IMR-90 (cell line): ENCODE measurements at regions not wholly inside any gene's neighbourhood (a gene's known extent, or its start where the extent isn't known, plus 50 kb on each side); places are given as distances from the start of the nearest gene placed in this dataset.

Source experiments
- ATAC-seq: fragments of 200-7000 bp; cut with Tn5 transposase; 2 replicates; pipeline ENCODE4 v1.9.1; 2020; ENCODE audit warnings: low read depth, mild to moderate bottlenecking, moderate library complexity
- BruUV-seq: library from RNA; stranded (reverse); fragments of 400-500 nt; replicated peaks from 2 replicates; lab custom pipeline; 2021; lab: Mats Ljungman, UMichigan
- CTCF ChIA-PET: fragments of 300-600 bp; formaldehyde crosslinking; extraction: SDS; loops from one replicate; lab custom pipeline; 2021; ENCODE audit warnings: antibody characterized with exemption; lab: Yijun Ruan, JAX
- POLR2A ChIA-PET: fragments of 300-600 bp; sonication (Branson Sonifier 250); formaldehyde crosslinking; loops from one replicate; lab custom pipeline; 2022; ENCODE audit warnings: antibody characterized with exemption; ENCODE audit not compliant: unreplicated experiment; lab: Charles Lee
- DNase-seq: peaks from one replicate; pipeline ENCODE4 v3.0.0; 2013
- H2AFZ ChIP-seq: replicated peaks from 2 replicates; pipeline ENCODE3; 2013; ENCODE audit warnings: low read length, mild to moderate bottlenecking; ENCODE audit not compliant: poor library complexity
- H2AK5ac ChIP-seq: 2 replicates; pipeline ENCODE4 v1.6.1; 2013; ENCODE audit warnings: low read depth, low read length, inconsistent platforms
- H2AK9ac ChIP-seq: replicated peaks from 2 replicates; pipeline ENCODE3; 2013; ENCODE audit warnings: mild to moderate bottlenecking, low read depth, low read length, moderate library complexity; ENCODE audit not compliant: poor library complexity
- H2BK120ac ChIP-seq: 2 replicates; pipeline ENCODE4 v1.6.1; 2013; ENCODE audit warnings: low read depth, low read length, inconsistent platforms
- H2BK15ac ChIP-seq: 3 replicates; pipeline ENCODE4 v1.6.1; 2013; ENCODE audit warnings: low read depth, low read length, inconsistent platforms
- H2BK20ac ChIP-seq: 2 replicates; pipeline ENCODE4 v1.6.1; 2013; ENCODE audit warnings: low read depth, mild to moderate bottlenecking, inconsistent platforms, low read length, moderate library complexity
- H2BK5ac ChIP-seq: 2 replicates; pipeline ENCODE4 v1.6.1; 2013; ENCODE audit warnings: mild to moderate bottlenecking, low read depth, low read length, inconsistent platforms; ENCODE audit not compliant: poor library complexity, severe bottlenecking
- H3K14ac ChIP-seq: replicated peaks from 2 replicates; pipeline ENCODE4 v1.6.1; 2013; ENCODE audit warnings: low read depth, low read length, inconsistent platforms
- H3K18ac ChIP-seq: 2 replicates; pipeline ENCODE4 v1.6.1; 2013; ENCODE audit warnings: low read depth, low read length, control low read depth
- H3K23ac ChIP-seq: 2 replicates; pipeline ENCODE4 v1.6.1; 2013; ENCODE audit warnings: low read depth, low read length, inconsistent platforms
- H3K27ac ChIP-seq: 2 replicates; pipeline ENCODE4 v1.5.1; 2013; ENCODE audit warnings: mild to moderate bottlenecking, control low read depth, low read length; ENCODE audit not compliant: insufficient read depth
- H3K27me3 ChIP-seq: 2 replicates; pipeline ENCODE4 v1.6.1; 2013; ENCODE audit warnings: low read length; ENCODE audit not compliant: control insufficient read depth, insufficient read depth
- H3K36me3 ChIP-seq: 2 replicates; pipeline ENCODE4 v1.6.1; 2013; ENCODE audit warnings: low read length, mixed read lengths; ENCODE audit not compliant: control insufficient read depth, insufficient read depth
- H3K4ac ChIP-seq: 2 replicates; pipeline ENCODE4 v1.6.1; 2013; ENCODE audit warnings: low read depth, low read length, inconsistent platforms
- H3K4me1 ChIP-seq: 2 replicates; pipeline ENCODE4 v1.6.1; 2013; ENCODE audit warnings: low read length, mixed read lengths; ENCODE audit not compliant: control insufficient read depth, insufficient read depth
- H3K4me2 ChIP-seq: 2 replicates; pipeline ENCODE4 v1.6.1; 2013; ENCODE audit warnings: low read depth, mild to moderate bottlenecking, control low read depth, low read length, moderate library complexity
- H3K4me3 ChIP-seq: 2 replicates; pipeline ENCODE4 v1.5.1; 2013; ENCODE audit warnings: low read depth, mild to moderate bottlenecking, control low read depth, low read length, moderate library complexity; ENCODE audit not compliant: insufficient read depth
- H3K56ac ChIP-seq: 2 replicates; pipeline ENCODE4 v1.6.1; 2013; ENCODE audit warnings: low read length, inconsistent platforms; ENCODE audit not compliant: insufficient read depth; ENCODE audit errors: extremely low read depth
- H3K79me1 ChIP-seq, 2 experiments: 2 replicates each; pipeline ENCODE4 v1.6.1; 2013; ENCODE audit warnings: low read length in 2 of 2, inconsistent platforms in 1 of 2, low read depth in 1 of 2
- H3K9ac ChIP-seq: 2 replicates; pipeline ENCODE4 v1.6.1; 2013; ENCODE audit warnings: low read depth, low read length, control low read depth
- H3K9me1 ChIP-seq: 2 replicates; pipeline ENCODE4 v1.6.1; 2013; ENCODE audit warnings: low read length, inconsistent platforms; ENCODE audit not compliant: insufficient read depth
- H3K9me3 ChIP-seq: 2 replicates; pipeline ENCODE4 v1.6.1; 2013; ENCODE audit warnings: low read length; ENCODE audit not compliant: control insufficient read depth, insufficient read depth
- H4K20me1 ChIP-seq: 2 replicates; pipeline ENCODE4 v1.6.1; 2013; ENCODE audit warnings: low read length, inconsistent platforms; ENCODE audit not compliant: insufficient read depth
- H4K5ac ChIP-seq: 2 replicates; pipeline ENCODE4 v1.6.1; 2013; ENCODE audit warnings: mild to moderate bottlenecking, low read depth, low read length, control low read depth
- H4K8ac ChIP-seq, 2 experiments: 2 replicates each; pipeline ENCODE4 v1.6.1; 2013; ENCODE audit warnings: low read depth in 2 of 2, low read length in 2 of 2, control low read depth in 1 of 2, inconsistent platforms in 1 of 2
- H4K91ac ChIP-seq: 2 replicates; pipeline ENCODE4 v1.6.1; 2013; ENCODE audit warnings: low read depth, low read length, inconsistent platforms; ENCODE audit not compliant: insufficient read depth
- BHLHE40 ChIP-seq: fragments of 150-350 bp; IDR thresholded peaks from 2 replicates; pipeline ENCODE4 v1.6.1; 2016; ENCODE audit warnings: mild to moderate bottlenecking, low read depth, low read length
- CEBPB ChIP-seq: IDR thresholded peaks from 2 replicates; pipeline ENCODE4 v1.6.1; 2012; ENCODE audit warnings: low read depth, low read length, improper control_type of control experiment
- CHD1 ChIP-seq: IDR thresholded peaks from 2 replicates; pipeline ENCODE4 v1.6.1; 2012; ENCODE audit warnings: low read depth, low read length, improper control_type of control experiment
- CTCF ChIP-seq: conservative IDR thresholded peaks from 2 replicates; pipeline ENCODE4 v1.5.1; 2012; ENCODE audit warnings: mild to moderate bottlenecking, low read depth, low read length, improper control_type of control experiment
- ELK1 ChIP-seq: fragments of 150-350 bp; IDR thresholded peaks from 2 replicates; pipeline ENCODE4 v1.6.1; 2016; ENCODE audit warnings: low read depth, mild to moderate bottlenecking, low read length, moderate library complexity, borderline replicate concordance
- FOS ChIP-seq: fragments of 150-350 bp; IDR thresholded peaks from 2 replicates; pipeline ENCODE4 v1.6.1; 2016; ENCODE audit warnings: low read depth, low read length
- MAFK ChIP-seq: IDR thresholded peaks from 2 replicates; pipeline ENCODE4 v1.6.1; 2012; ENCODE audit warnings: low read depth, low read length, improper control_type of control experiment
- MAZ ChIP-seq: IDR thresholded peaks from 2 replicates; pipeline ENCODE4 v1.6.1; 2012; ENCODE audit warnings: low read depth, mild to moderate bottlenecking, low read length, improper control_type of control experiment, moderate library complexity, borderline replicate concordance
- MXI1 ChIP-seq: IDR thresholded peaks from 2 replicates; pipeline ENCODE4 v1.6.1; 2012; ENCODE audit warnings: low read depth, mild to moderate bottlenecking, low read length, moderate library complexity, borderline replicate concordance
- NFE2L2 ChIP-seq: fragments of 150-350 bp; IDR thresholded peaks from 2 replicates; pipeline ENCODE4 v1.6.1; 2016; ENCODE audit warnings: low read depth, mild to moderate bottlenecking, low read length
- POLR2A ChIP-seq: IDR thresholded peaks from 2 replicates; pipeline ENCODE4 v1.6.1; 2012; ENCODE audit warnings: mild to moderate bottlenecking, low read depth, low read length
- RAD21 ChIP-seq: IDR thresholded peaks from 2 replicates; pipeline ENCODE4 v1.6.1; 2012; ENCODE audit warnings: low read length, improper control_type of control experiment
- RCOR1 ChIP-seq: IDR thresholded peaks from 2 replicates; pipeline ENCODE4 v1.6.1; 2012; ENCODE audit warnings: mild to moderate bottlenecking, low read length, improper control_type of control experiment; ENCODE audit not compliant: insufficient replicate concordance
- RFX5 ChIP-seq: IDR thresholded peaks from 2 replicates; pipeline ENCODE4 v1.8.0; 2012; ENCODE audit warnings: low read depth, mild to moderate bottlenecking, low read length, moderate library complexity
- USF2 ChIP-seq: fragments of 150-350 bp; IDR thresholded peaks from 2 replicates; pipeline ENCODE4 v1.6.1; 2017; ENCODE audit warnings: mild to moderate bottlenecking, antibody characterized with exemption, low read length, low read depth
- WGBS, 2 experiments: methylation state at CpG; one replicate each; pipeline versions ENCODE4 v1.1.5 to v1.1.7; 2013; ENCODE audit warnings: missing lambda C conversion rate in 2 of 2; ENCODE audit not compliant: insufficient read length in 1 of 2; ENCODE audit errors: extremely low coverage in 2 of 2; 5-methylcytosine and 5-hydroxymethylcytosine counted together
- dilution Hi-C: fragments of 300-500 bp; cut with HindIII; formaldehyde crosslinking; loops from one replicate; pipeline ENCODE4 v1.14.3; 2018; ENCODE audit warnings: low sequenced_read_pairs; ENCODE audit not compliant: unreplicated experiment
- in situ Hi-C: fragments of 300-500 bp; cut with MboI; formaldehyde crosslinking; loops from 3 replicates; pipeline ENCODE4 v1.14.3; 2019; ENCODE audit warnings: low sequenced_read_pairs, inconsistent platforms, mixed read lengths
- intact Hi-C: fragments of 100-400 bp; cut with micrococcal nuclease; formaldehyde crosslinking; loops from 2 replicates; pipeline ENCODE4 v1.10.0; 2022

GRCh38 chr19:28578208-28578607 lies 634.7 kb downstream of the UQCRFS1 start:
- TF ChIP-seq NFE2L2 (no peak), MAFK (no peak), RCOR1 (no peak), CEBPB (no peak), RFX5 (no peak), RAD21 (no peak), CTCF (no peak), CHD1 (no peak), USF2 (no peak), BHLHE40 (no peak), MAZ (no peak), POLR2A (no peak), ELK1 (no peak), MXI1 (no peak), FOS (no peak)
- H3K9me1 ChIP-seq: no peaks in the 10 kb centered on the region

More at GRCh38 chr19:28578208-28578607, 634.7 kb downstream of the UQCRFS1 start:
- Histone ChIP-seq H3K27me3 (no peaks in the 10 kb centered on the region), H3K9ac (no peak overlapping the region), H3K4ac (no peak overlapping the region), H3K4me1 (no peaks in the 10 kb centered on the region), H2BK120ac (no peak overlapping the region), H3K79me1 (no peaks in the 10 kb centered on the region), H2BK15ac (no peak overlapping the region), H3K23ac (no peak overlapping the region), H3K4me2 (no peak overlapping the region), H2BK20ac (no peak overlapping the region), H4K5ac (no peak overlapping the region), H4K91ac (no peak overlapping the region), H4K20me1 (no peaks in the 10 kb centered on the region), H3K27ac (no peak overlapping the region), H3K36me3 (no peaks in the 10 kb centered on the region), H2BK5ac (no peak overlapping the region), H2AFZ (no peak overlapping the region), H3K14ac (no peak overlapping the region), H2AK5ac (no peak overlapping the region), H3K18ac (no peak overlapping the region), H4K8ac (no peak overlapping the region), H3K9me3 (peaks cover 39% of the 10 kb centered on the region), H3K4me3 (no peak overlapping the region), H2AK9ac (no peak overlapping the region), H3K56ac (no peak overlapping the region)
- ATAC-seq (no peak), DNase-seq (no peak)
- POLR2A ChIA-PET: no interaction called here
- dilution Hi-C loops: no loop called here
- intact Hi-C loops: no loop called here
- CTCF ChIA-PET: no interaction called here
- in situ Hi-C loops: no loop called here
- no TSS peak for BruUV-seq
- WGBS, 2 experiments: no CpG with 5 or more reads among the region's 8 CpGs
